Heart left ventricle (tissue), 16 donors: ENCODE measurements at regions not wholly inside any gene's neighbourhood (a gene's known extent, or its start where the extent isn't known, plus 50 kb on each side); places are given as distances from the start of the nearest gene placed in this dataset.
A peak's percentile ranks its signal among the peaks of the same experiment; 100 is the strongest.

ENCODE experiments used
- ATAC-seq, 4 donors: fragments of 200-7000 bp; cut with Tn5 transposase; one replicate each; pipeline ENCODE4 v1.9.1; 2020 to 2022; ENCODE audit warnings: moderate library complexity in 4 of 4, mild to moderate bottlenecking in 3 of 4, moderate number of reproducible peaks in 1 of 4
- DNase-seq, 5 donors: peaks; one replicate each; pipeline ENCODE4 v3.0.0-alpha.2; 2020
- H3K27ac ChIP-seq, 12 donors: fragments of 200-600 bp; sonication (generic) in 4 of 12; one replicate each; pipeline versions ENCODE4 v1.5.0 to v1.8.0; 2016 to 2022; ENCODE audit warnings: mild to moderate bottlenecking in 2 of 12
- H3K27me3 ChIP-seq, 9 donors: fragments of 200-600 bp; sonication (generic) in 2 of 9; one replicate each; pipeline versions ENCODE4 v1.5.1 to v1.8.0; 2016 to 2022; ENCODE audit warnings: mild to moderate bottlenecking in 3 of 9
- H3K36me3 ChIP-seq, 9 donors: fragments of 200-600 bp; sonication (generic) in 2 of 9; one replicate each; pipeline versions ENCODE4 v1.5.0 to v1.8.0; 2018 to 2022; ENCODE audit warnings: mild to moderate bottlenecking in 2 of 9
- H3K4me1 ChIP-seq, 12 donors: fragments of 200-600 bp; sonication (generic) in 4 of 12; one replicate each; pipeline versions ENCODE4 v1.5.0 to v1.8.0; 2016 to 2022; ENCODE audit warnings: mild to moderate bottlenecking in 3 of 12
- H3K4me3 ChIP-seq, 12 donors: fragments of 200-600 bp; sonication (generic) in 4 of 12; one replicate each; pipeline versions ENCODE4 v1.5.0 to v1.8.0; 2017 to 2022; ENCODE audit warnings: mild to moderate bottlenecking in 9 of 12, moderate library complexity in 4 of 12
- H3K9me3 ChIP-seq, 12 donors: fragments of 200-600 bp; sonication (generic) in 4 of 12; one replicate each; pipeline versions ENCODE4 v1.5.0 to v1.8.0; 2016 to 2022; ENCODE audit warnings: mild to moderate bottlenecking in 1 of 12
- POLR2A ChIP-seq, 2 donors: fragments of 450-650 bp; IDR thresholded peaks; one replicate each; pipeline ENCODE4 v1.6.1; 2017; ENCODE audit warnings: antibody characterized with exemption in 2 of 2, mild to moderate bottlenecking in 2 of 2, moderate library complexity in 2 of 2
- WGBS, 4 donors: extraction: QIAGEN DNeasy Blood & Tissue Kit in 2 of 4; methylation state at CpG; one replicate each; pipeline versions ENCODE4 v1.1.5 to v1.1.7; 2013 to 2018; 5-methylcytosine and 5-hydroxymethylcytosine counted together
- intact Hi-C, 10 donors: fragments of 100-400 bp; cut with DNase I; formaldehyde crosslinking; loops; one replicate each; pipeline versions ENCODE4 v1.11.1 to v1.14.2; 2022
- TF ChIP-seq, protein P1 (sequence below), 12 donors: fragments of 200-600 bp; sonication (generic) in 4 of 12; IDR thresholded peaks; one replicate each; pipeline versions ENCODE4 v1.5.0 to v1.8.0; 2018 to 2022; ENCODE audit warnings: antibody characterized with exemption in 12 of 12, mild to moderate bottlenecking in 5 of 12
- donor health status: ischemic (EF 13 %, LVEDD 7.1; RV severe dilation, severe dysfunction).
- donor health status: healthy with polysubstance abuse.
- donor health status: DM: no; HTN: yes; CAD: no.
- donor health status: DM: no; HTN: no; CAD: no.
- donor health status: ischemic (EF 25% LVEDD 6.9; RV normal size, moderate dysfunction).
- donor health status: ischemic (EF 25% LVEDD 5.7; RV mildly dilated, moderate dysfunction).
- donor health status: healthy.
- donor health status: DM: yes; HTN: yes; CAD: no.
- donor health status: ischemic (EF 35%, LVEDD 5.7; RV mildly dilated, moderate dysfunction).
- donor health status: nonischemic (EF 11% LVEDD 7.7; RV severe dilation, severe dysfunction).
- donor health status: DM: yes; HTN: yes; CAD: no.
- donor health status: PGD.
- donor health status: ischemic (EF 29% LVEDD 5.4; RV normal size, mild dysfunction).
- donor health status: nonischemic (EF 23%, LVEDD 6.1; RV moderate dilation, normal function).

DNA sequence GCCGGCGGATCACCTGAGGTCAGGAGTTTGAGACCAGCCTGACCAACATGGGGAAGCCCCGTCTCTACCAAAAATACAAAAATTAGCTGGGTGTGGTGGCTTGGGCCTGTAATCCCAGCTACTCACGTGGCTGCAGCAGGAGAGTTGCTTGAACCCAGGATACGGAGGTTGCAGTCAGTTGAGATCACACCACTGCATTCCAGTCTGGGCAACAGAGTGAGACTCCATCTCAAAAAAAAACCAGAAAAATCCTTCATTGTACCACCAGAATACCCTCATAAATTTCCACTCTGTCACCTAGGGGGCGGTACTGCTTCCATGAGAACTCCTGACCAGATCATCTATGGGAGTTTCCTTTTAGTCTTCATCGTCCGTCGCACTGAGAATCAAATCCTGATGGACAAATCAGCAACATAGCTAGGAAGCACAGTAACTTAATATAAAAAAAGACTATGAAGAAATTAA, 225.8 kb upstream of the KLF14 start:
- no peak for DNase-seq
- Histone ChIP-seq H3K4me1 (peaks cover 0 to 90% (median 49%) of the 10 kb centered on the region in 12 donors), H3K9me3 (no peaks in the 10 kb centered on the region), H3K36me3 (peaks cover 0 to 52% (median 24%) of the 10 kb centered on the region in 9 donors), H3K4me3 (peak overlapping the region in 1 of 12 donors; percentile 56), H3K27ac (peak overlapping the region in 4 of 12 donors; percentile 8 to 92 (median 50)), H3K27me3 (no peaks in the 10 kb centered on the region)
- intact Hi-C loops, result no loop called here
- 75 to 92% (median 82%) methylated on average over 9 of the region's 9 CpGs for WGBS, 4 donors
- peak in 1 of 4 donors; percentile 5 for ATAC-seq
- TF ChIP-seq, protein P1, sequence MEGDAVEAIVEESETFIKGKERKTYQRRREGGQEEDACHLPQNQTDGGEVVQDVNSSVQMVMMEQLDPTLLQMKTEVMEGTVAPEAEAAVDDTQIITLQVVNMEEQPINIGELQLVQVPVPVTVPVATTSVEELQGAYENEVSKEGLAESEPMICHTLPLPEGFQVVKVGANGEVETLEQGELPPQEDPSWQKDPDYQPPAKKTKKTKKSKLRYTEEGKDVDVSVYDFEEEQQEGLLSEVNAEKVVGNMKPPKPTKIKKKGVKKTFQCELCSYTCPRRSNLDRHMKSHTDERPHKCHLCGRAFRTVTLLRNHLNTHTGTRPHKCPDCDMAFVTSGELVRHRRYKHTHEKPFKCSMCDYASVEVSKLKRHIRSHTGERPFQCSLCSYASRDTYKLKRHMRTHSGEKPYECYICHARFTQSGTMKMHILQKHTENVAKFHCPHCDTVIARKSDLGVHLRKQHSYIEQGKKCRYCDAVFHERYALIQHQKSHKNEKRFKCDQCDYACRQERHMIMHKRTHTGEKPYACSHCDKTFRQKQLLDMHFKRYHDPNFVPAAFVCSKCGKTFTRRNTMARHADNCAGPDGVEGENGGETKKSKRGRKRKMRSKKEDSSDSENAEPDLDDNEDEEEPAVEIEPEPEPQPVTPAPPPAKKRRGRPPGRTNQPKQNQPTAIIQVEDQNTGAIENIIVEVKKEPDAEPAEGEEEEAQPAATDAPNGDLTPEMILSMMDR (IDR thresholded peaks at IDR 0.05), result peak in 4 of 12 donors; percentile 30 to 36 (median 32)
- no peak for TF ChIP-seq POLR2A (IDR thresholded peaks at IDR 0.05)

DNA sequence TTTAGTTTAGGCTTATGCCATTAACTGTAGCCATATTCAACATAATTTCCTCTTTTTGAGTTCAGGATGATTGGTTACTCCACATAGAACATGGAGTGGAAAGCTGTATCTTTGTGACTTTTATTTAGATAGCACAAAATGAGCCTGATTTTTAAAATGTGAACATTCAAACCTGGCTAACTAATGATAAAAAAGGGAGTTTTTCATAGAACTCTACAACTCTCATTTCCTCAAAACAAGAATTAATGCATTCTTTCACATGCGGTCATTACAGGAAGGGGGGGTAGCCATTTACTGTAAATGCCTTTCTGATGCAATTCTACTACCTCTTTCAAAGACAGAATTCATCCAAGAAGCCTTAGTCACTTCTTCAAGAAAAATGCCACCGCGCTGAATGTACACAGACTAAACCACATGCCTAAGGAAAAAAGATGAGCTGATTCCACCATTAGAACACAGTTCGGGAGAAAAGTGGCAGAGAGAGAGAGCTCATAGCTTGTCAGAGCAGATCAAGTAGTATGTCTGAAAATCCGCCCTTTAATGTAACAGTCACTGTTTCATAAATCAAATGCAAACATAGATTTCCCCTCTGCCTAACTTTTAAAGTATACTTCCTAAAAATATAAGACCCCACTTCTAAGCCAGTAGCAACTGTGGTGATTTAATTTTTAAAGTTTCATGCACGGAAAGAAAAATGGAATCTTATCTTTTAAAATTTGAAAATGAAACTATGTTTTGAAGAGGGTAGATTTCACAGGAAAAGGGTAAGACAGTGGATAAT, 226.4 kb upstream of the KLF14 start:
- Histone ChIP-seq H3K27me3 (no peaks in the 10 kb centered on the region), H3K4me1 (peaks cover 0 to 84% (median 48%) of the 10 kb centered on the region in 12 donors), H3K27ac (peak overlapping the region in 7 of 12 donors; percentile 0 to 92 (median 17)), H3K4me3 (peak overlapping the region in 4 of 12 donors; percentile 20 to 56 (median 22)), H3K9me3 (no peaks in the 10 kb centered on the region), H3K36me3 (peaks cover 0 to 48% (median 21%) of the 10 kb centered on the region in 9 donors)
- no peak for TF ChIP-seq POLR2A (IDR thresholded peaks at IDR 0.05)
- TF ChIP-seq, protein P1 (IDR thresholded peaks at IDR 0.05), result no peak
- intact Hi-C loops, result no loop called here
- ATAC-seq (peak in 3 of 4 donors; percentile 44 to 68 (median 64)), DNase-seq (no peak)
- WGBS, 4 donors, result 71 to 82% (median 74%) methylated on average over 6 of the region's 6 CpGs

DNA sequence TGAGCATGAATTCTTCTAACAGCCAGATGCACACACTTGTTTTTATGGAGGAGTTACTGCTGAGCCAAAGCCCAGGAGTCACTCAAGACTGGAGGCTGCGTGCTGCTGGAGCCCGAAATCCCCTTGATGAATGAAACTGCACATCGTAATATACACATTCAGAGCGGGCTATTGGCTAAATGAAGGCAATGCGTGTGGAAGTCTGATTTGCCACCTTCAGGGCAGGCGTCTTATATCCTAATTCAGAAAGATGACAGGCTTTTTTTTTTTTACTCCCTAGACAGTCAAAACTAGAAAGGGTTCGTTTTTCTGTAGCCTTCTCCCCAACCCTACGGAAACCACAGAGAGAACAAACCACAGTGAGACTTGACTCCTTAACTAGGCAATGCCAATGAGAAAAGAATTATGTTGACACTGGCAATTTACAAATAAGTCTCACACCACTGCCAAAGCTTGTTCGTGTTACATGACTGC, 227.2 kb upstream of the KLF14 start:
- H3K4me1 ChIP-seq, result peaks cover 0 to 76% (median 42%) of the 10 kb centered on the region in 12 donors
- H3K9me3 ChIP-seq, result no peaks in the 10 kb centered on the region
- WGBS, 4 donors, result 85 to 93% (median 90%) methylated on average over 9 of the region's 9 CpGs
- H3K4me3 ChIP-seq, result peak overlapping the region in 4 of 12 donors; percentile 20 to 56 (median 22)
- peak in 2 of 4 donors; percentile 16 to 45 for ATAC-seq
- H3K36me3 ChIP-seq, result peaks cover 0 to 49% (median 14%) of the 10 kb centered on the region in 9 donors
- intact Hi-C loops, result no loop called here
- H3K27me3 ChIP-seq, result no peaks in the 10 kb centered on the region
- peak overlapping the region in 7 of 12 donors; percentile 0 to 92 (median 17) for H3K27ac ChIP-seq
- no peak for TF ChIP-seq POLR2A (IDR thresholded peaks at IDR 0.05)
- TF ChIP-seq, protein P1 (IDR thresholded peaks at IDR 0.05), result no peak
- DNase-seq, result no peak

DNA sequence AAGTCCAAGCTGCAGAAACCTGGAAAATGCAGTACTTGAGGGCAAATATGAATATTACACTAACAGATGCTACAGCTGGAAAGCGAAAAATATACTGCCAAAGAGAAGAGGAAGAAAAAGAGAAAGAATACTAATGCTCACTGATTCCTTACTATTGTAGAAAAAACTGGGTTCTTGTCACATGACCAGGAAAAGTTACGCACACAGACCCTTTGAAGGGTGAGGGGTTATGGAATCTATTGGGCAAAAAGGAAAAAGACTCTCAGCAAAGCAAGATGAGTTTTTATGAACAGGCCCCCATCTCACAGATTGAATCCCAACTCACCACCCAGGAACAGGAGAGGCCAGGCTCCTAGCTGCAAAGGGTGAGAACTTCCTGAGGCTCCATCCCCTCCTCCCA, 228.1 kb upstream of the KLF14 start:
- TF ChIP-seq POLR2A (IDR thresholded peaks at IDR 0.05), result no peak
- TF ChIP-seq, protein P1 (IDR thresholded peaks at IDR 0.05), result no peak
- 88 to 99% (median 95%) methylated on average over 2 of the region's 2 CpGs for WGBS, 4 donors
- Histone ChIP-seq H3K27ac (peak overlapping the region in 1 of 12 donors; percentile 92), H3K36me3 (peaks cover 0 to 53% (median 16%) of the 10 kb centered on the region in 9 donors), H3K27me3 (no peaks in the 10 kb centered on the region), H3K4me3 (no peak overlapping the region), H3K9me3 (no peaks in the 10 kb centered on the region), H3K4me1 (peaks cover 0 to 67% (median 33%) of the 10 kb centered on the region in 12 donors)
- ATAC-seq (no peak), DNase-seq (no peak)
- intact Hi-C loops, result no loop called here
